ENCODE measurements at regions not wholly inside any gene's neighbourhood (a gene's known extent, or its start where the extent isn't known, plus 50 kb on each side); places are given as distances from the start of the nearest gene placed in this dataset.

- Histone ChIP-seq H2BK12ac (ENCODE audit: insufficient read length, low read depth, low read length) (no peak overlapping the region), H2AFZ (ENCODE audit: low read length) (no peak overlapping the region), H2AK5ac (ENCODE audit: insufficient read length, low read length) (no peak overlapping the region), H3K79me2 (ENCODE audit: insufficient read depth, low read length) (no peaks in the 10 kb centered on the region), H2BK120ac (ENCODE audit: low read depth, low read length, poor library complexity, severe bottlenecking) (no peak overlapping the region), H3K9me3 (ENCODE audit: control insufficient read depth, low read depth, low read length) (peaks cover 4% of the 10 kb centered on the region), H3K18ac (ENCODE audit: insufficient read length, low read depth, low read length) (no peak overlapping the region), H3K14ac (ENCODE audit: insufficient read depth, low read length) (no peak overlapping the region), H4K8ac (replicated peaks; ENCODE audit: insufficient read length, low read depth, low read length) (no peak overlapping the region), H4K5ac (ENCODE audit: insufficient read length, low read depth, low read length) (no peak overlapping the region), H3K79me1 (ENCODE audit: insufficient read depth, low read depth, low read length, poor library complexity, severe bottlenecking) (no peaks in the 10 kb centered on the region), H3K56ac (ENCODE audit: insufficient read length, low read depth, low read length) (no peak overlapping the region), H2BK20ac (ENCODE audit: low read depth, low read length, poor library complexity, severe bottlenecking) (no peak overlapping the region), H3K23ac (ENCODE audit: insufficient read length, low read depth, low read length) (no peak overlapping the region), H3K27me3 (ENCODE audit: insufficient read depth, low read length) (no peaks in the 10 kb centered on the region), H3K27ac (ENCODE audit: insufficient read length, low read depth, low read length) (no peak overlapping the region), H3K23me2 (ENCODE audit: insufficient read length, low read depth, low read length, poor library complexity, severe bottlenecking) (no peaks in the 10 kb centered on the region), H3K9ac (ENCODE audit: extremely low read depth, insufficient read length, low read length) (no peak overlapping the region), H3T11ph (ENCODE audit: low read length) (no peak overlapping the region), H4K20me1 (ENCODE audit: control insufficient read depth, insufficient read depth, insufficient read length) (no peaks in the 10 kb centered on the region), H2BK15ac (ENCODE audit: low read depth, low read length) (no peak overlapping the region), H3K4me1 (ENCODE audit: insufficient read depth, low read length) (no peaks in the 10 kb centered on the region), H2BK5ac (ENCODE audit: insufficient read length, low read length) (no peak overlapping the region), H3K4ac (ENCODE audit: low read depth, low read length) (no peak overlapping the region), H4K91ac (ENCODE audit: insufficient read length, low read depth, low read length) (no peak overlapping the region), H3K4me2 (ENCODE audit: insufficient read depth, insufficient read length, low read length) (no peak overlapping the region)
- Mint-ChIP-seq H3K27ac (no peak overlapping the region), H3K4me3 (no peak overlapping the region), H3K4me1 (no peaks in the 10 kb centered on the region), H3K9me3 (peaks cover 9 to 24% of the 10 kb centered on the region in 2 experiments), H3K36me3 (ENCODE audit: insufficient read depth in 1 of 3, low read depth in 3 of 3) (peaks cover under 1 to 19% (median 7%) of the 10 kb centered on the region in 3 experiments; a peak in 5 of 7 replicates), H3K27me3 (ENCODE audit: low read depth) (no peaks in the 10 kb centered on the region)
- WGBS (ENCODE audit: extremely low coverage, insufficient read length, low lambda C conversion rate): no CpG with 5 or more reads among the region's 4 CpGs
- TF ChIP-seq, protein P1, sequence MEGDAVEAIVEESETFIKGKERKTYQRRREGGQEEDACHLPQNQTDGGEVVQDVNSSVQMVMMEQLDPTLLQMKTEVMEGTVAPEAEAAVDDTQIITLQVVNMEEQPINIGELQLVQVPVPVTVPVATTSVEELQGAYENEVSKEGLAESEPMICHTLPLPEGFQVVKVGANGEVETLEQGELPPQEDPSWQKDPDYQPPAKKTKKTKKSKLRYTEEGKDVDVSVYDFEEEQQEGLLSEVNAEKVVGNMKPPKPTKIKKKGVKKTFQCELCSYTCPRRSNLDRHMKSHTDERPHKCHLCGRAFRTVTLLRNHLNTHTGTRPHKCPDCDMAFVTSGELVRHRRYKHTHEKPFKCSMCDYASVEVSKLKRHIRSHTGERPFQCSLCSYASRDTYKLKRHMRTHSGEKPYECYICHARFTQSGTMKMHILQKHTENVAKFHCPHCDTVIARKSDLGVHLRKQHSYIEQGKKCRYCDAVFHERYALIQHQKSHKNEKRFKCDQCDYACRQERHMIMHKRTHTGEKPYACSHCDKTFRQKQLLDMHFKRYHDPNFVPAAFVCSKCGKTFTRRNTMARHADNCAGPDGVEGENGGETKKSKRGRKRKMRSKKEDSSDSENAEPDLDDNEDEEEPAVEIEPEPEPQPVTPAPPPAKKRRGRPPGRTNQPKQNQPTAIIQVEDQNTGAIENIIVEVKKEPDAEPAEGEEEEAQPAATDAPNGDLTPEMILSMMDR (conservative IDR thresholded peaks at IDR 0.05): no peak
- no peak for DNase-seq
Observed at GRCh38 chr7:88540012-88540411, 219.5 kb upstream of the ZNF804B start.
